Skeletal muscle tissue (tissue), 3 donors: ENCODE measurements at regions not wholly inside any gene's neighbourhood (a gene's known extent, or its start where the extent isn't known, plus 50 kb on each side); places are given as distances from the start of the nearest gene placed in this dataset.

Source experiments
- H3K27ac ChIP-seq: one replicate; pipeline ENCODE4 v1.7.0; 2013; ENCODE audit warnings: mild to moderate bottlenecking, low read depth, low read length, inconsistent platforms
- H3K27me3 ChIP-seq, 3 donors: one replicate each; pipeline ENCODE4 v1.7.0; 2013; ENCODE audit warnings: low read length in 3 of 3; ENCODE audit not compliant: control insufficient read depth in 3 of 3, insufficient read depth in 3 of 3
- H3K36me3 ChIP-seq, 3 donors: one replicate each; pipeline ENCODE4 v1.7.0; 2013; ENCODE audit warnings: low read length in 3 of 3; ENCODE audit not compliant: control insufficient read depth in 3 of 3, insufficient read depth in 3 of 3
- H3K4me1 ChIP-seq, 3 donors: one replicate each; pipeline ENCODE4 v1.7.0; 2013; ENCODE audit warnings: low read length in 3 of 3, mild to moderate bottlenecking in 3 of 3; ENCODE audit not compliant: control insufficient read depth in 3 of 3, insufficient read depth in 3 of 3
- H3K4me3 ChIP-seq, 3 donors: one replicate each; pipeline ENCODE4 v1.7.0; 2013; ENCODE audit warnings: low read length in 3 of 3
- H3K9ac ChIP-seq, 3 donors: one replicate each; pipeline ENCODE4 v1.7.0; 2013; ENCODE audit warnings: low read length in 3 of 3, mild to moderate bottlenecking in 3 of 3, moderate library complexity in 2 of 3, low read depth in 1 of 3
- H3K9me3 ChIP-seq, 3 donors: one replicate each; pipeline ENCODE4 v1.7.0; 2013; ENCODE audit warnings: low read length in 3 of 3; ENCODE audit not compliant: control insufficient read depth in 3 of 3
- donor health status: Osteomylitis.

- Histone ChIP-seq H3K27me3 (no peaks in the 10 kb centered on the region), H3K27ac (no peak overlapping the region), H3K9me3 (no peaks in the 10 kb centered on the region), H3K4me3 (no peak overlapping the region), H3K4me1 (no peaks in the 10 kb centered on the region), H3K9ac (no peak overlapping the region), H3K36me3 (no peaks in the 10 kb centered on the region)
Measured at GRCh38 chr18:41501848-41502247, 453.2 kb upstream of the PIK3C3 start.

GRCh38 chr18:41499345-41499744 is 455.7 kb upstream of the PIK3C3 start:
- Histone ChIP-seq H3K36me3 (no peaks in the 10 kb centered on the region), H3K9ac (no peak overlapping the region), H3K4me3 (no peak overlapping the region), H3K27me3 (no peaks in the 10 kb centered on the region), H3K9me3 (no peaks in the 10 kb centered on the region), H3K4me1 (no peaks in the 10 kb centered on the region), H3K27ac (no peak overlapping the region)

GRCh38 chr18:41490861-41491260 is 464.2 kb upstream of the PIK3C3 start:
- Histone ChIP-seq H3K4me3 (no peak overlapping the region), H3K27ac (no peak overlapping the region), H3K4me1 (no peaks in the 10 kb centered on the region), H3K36me3 (no peaks in the 10 kb centered on the region), H3K9ac (no peak overlapping the region), H3K9me3 (no peaks in the 10 kb centered on the region), H3K27me3 (no peaks in the 10 kb centered on the region)

- H3K4me1 ChIP-seq, result no peaks in the 10 kb centered on the region
- H3K27me3 ChIP-seq, result no peaks in the 10 kb centered on the region
- H3K27ac ChIP-seq, result no peak overlapping the region
- H3K9ac ChIP-seq, result no peak overlapping the region
- H3K9me3 ChIP-seq, result no peaks in the 10 kb centered on the region
- H3K4me3 ChIP-seq, result no peak overlapping the region
- no peaks in the 10 kb centered on the region for H3K36me3 ChIP-seq
Measured at GRCh38 chr18:41486575-41486974, 468.5 kb upstream of the PIK3C3 start.

- Histone ChIP-seq H3K9me3 (no peaks in the 10 kb centered on the region), H3K27ac (no peak overlapping the region), H3K36me3 (no peaks in the 10 kb centered on the region), H3K9ac (no peak overlapping the region), H3K27me3 (no peaks in the 10 kb centered on the region), H3K4me1 (no peaks in the 10 kb centered on the region), H3K4me3 (no peak overlapping the region)
Measured at GRCh38 chr18:41484069-41484468, 471.0 kb upstream of the PIK3C3 start.

GRCh38 chr18:41482501-41482900 is 472.5 kb upstream of the PIK3C3 start:
- Histone ChIP-seq H3K27me3 (no peaks in the 10 kb centered on the region), H3K36me3 (no peaks in the 10 kb centered on the region), H3K9me3 (no peaks in the 10 kb centered on the region), H3K27ac (no peak overlapping the region), H3K4me3 (no peak overlapping the region), H3K4me1 (no peaks in the 10 kb centered on the region), H3K9ac (no peak overlapping the region)

GRCh38 chr18:41466436-41467160 is 488.4 kb upstream of the PIK3C3 start:
- Histone ChIP-seq H3K9ac (no peak overlapping the region), H3K4me1 (no peaks in the 10 kb centered on the region), H3K9me3 (peaks cover 0 to 2% (median 0%) of the 10 kb centered on the region in 3 donors), H3K36me3 (no peaks in the 10 kb centered on the region), H3K4me3 (no peak overlapping the region), H3K27me3 (no peaks in the 10 kb centered on the region), H3K27ac (no peak overlapping the region)

GRCh38 chr18:41465386-41465785 is 489.6 kb upstream of the PIK3C3 start:
- no peaks in the 10 kb centered on the region for H3K36me3 ChIP-seq
- H3K4me1 ChIP-seq, result no peaks in the 10 kb centered on the region
- H3K27ac ChIP-seq, result no peak overlapping the region
- H3K9me3 ChIP-seq, result peaks cover 0 to 2% (median 0%) of the 10 kb centered on the region in 3 donors
- H3K27me3 ChIP-seq, result no peaks in the 10 kb centered on the region
- H3K4me3 ChIP-seq, result no peak overlapping the region
- no peak overlapping the region for H3K9ac ChIP-seq

GRCh38 chr18:41464278-41464677 is 490.8 kb upstream of the PIK3C3 start:
- Histone ChIP-seq H3K9ac (no peak overlapping the region), H3K36me3 (no peaks in the 10 kb centered on the region), H3K27ac (no peak overlapping the region), H3K27me3 (no peaks in the 10 kb centered on the region), H3K4me1 (no peaks in the 10 kb centered on the region), H3K9me3 (peaks cover 0 to 2% (median 0%) of the 10 kb centered on the region in 3 donors), H3K4me3 (no peak overlapping the region)

- H3K9ac ChIP-seq, result no peak overlapping the region
- H3K27ac ChIP-seq, result no peak overlapping the region
- H3K4me3 ChIP-seq, result no peak overlapping the region
- H3K27me3 ChIP-seq, result no peaks in the 10 kb centered on the region
- H3K36me3 ChIP-seq, result no peaks in the 10 kb centered on the region
- peaks cover 0 to 2% (median 0%) of the 10 kb centered on the region in 3 donors for H3K9me3 ChIP-seq
- H3K4me1 ChIP-seq, result no peaks in the 10 kb centered on the region
Measured at GRCh38 chr18:41462946-41463345, 492.1 kb upstream of the PIK3C3 start.
